ENCODE measurements at regions not wholly inside any gene's neighbourhood (a gene's known extent, or its start where the extent isn't known, plus 50 kb on each side); places are given as distances from the start of the nearest gene placed in this dataset.

DNA sequence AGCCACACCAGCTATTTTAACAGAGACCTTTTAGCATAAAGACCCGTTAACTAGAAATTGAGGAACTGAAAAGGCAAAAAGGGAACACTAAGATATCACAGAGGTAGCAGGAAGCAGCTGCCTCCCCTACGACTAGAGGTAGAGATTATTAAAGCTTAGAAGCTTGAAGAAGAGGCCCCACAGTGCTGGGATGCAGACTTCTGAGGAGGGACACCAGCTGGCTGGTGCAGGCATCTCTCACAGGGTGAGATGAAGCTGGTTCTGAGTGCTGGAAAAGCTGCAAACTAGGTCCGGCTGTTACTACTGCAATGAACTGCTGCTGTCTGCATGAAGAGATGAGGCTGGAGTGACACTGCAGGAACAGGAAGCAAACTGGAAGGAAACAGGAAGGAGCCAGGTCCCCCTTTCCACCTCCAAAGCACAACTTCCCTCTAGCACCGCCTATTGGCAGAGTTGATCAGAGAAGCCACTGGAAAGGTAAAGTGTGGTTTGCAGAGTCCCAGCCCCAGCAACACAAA, 61.2 kb upstream of the MRPS9 start:
- TF ChIP-seq, protein P1, sequence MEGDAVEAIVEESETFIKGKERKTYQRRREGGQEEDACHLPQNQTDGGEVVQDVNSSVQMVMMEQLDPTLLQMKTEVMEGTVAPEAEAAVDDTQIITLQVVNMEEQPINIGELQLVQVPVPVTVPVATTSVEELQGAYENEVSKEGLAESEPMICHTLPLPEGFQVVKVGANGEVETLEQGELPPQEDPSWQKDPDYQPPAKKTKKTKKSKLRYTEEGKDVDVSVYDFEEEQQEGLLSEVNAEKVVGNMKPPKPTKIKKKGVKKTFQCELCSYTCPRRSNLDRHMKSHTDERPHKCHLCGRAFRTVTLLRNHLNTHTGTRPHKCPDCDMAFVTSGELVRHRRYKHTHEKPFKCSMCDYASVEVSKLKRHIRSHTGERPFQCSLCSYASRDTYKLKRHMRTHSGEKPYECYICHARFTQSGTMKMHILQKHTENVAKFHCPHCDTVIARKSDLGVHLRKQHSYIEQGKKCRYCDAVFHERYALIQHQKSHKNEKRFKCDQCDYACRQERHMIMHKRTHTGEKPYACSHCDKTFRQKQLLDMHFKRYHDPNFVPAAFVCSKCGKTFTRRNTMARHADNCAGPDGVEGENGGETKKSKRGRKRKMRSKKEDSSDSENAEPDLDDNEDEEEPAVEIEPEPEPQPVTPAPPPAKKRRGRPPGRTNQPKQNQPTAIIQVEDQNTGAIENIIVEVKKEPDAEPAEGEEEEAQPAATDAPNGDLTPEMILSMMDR (conservative IDR thresholded peaks at IDR 0.05): no peak; the same call in 1 of the 2 replicates
- no peak for TF ChIP-seq EZH2 (IDR thresholded peaks at IDR 0.05; ENCODE audit: low read depth)

Data from PC-9 (cell line).